Ishikawa (cell line): ENCODE measurements at regions not wholly inside any gene's neighbourhood (a gene's known extent, or its start where the extent isn't known, plus 50 kb on each side); places are given as distances from the start of the nearest gene placed in this dataset.
A peak's percentile ranks its signal among the peaks of the same experiment; 100 is the strongest.

Experiments
- CEBPB ChIP-seq: IDR thresholded peaks from 2 replicates; pipeline ENCODE4 v1.6.1; 2012
- CREB1 ChIP-seq: IDR thresholded peaks from 2 replicates; pipeline ENCODE4 v1.6.1; 2012; ENCODE audit warnings: low read depth
- EGR1 ChIP-seq: IDR thresholded peaks from 2 replicates; pipeline ENCODE4 v1.6.1; 2012
- EP300 ChIP-seq: IDR thresholded peaks from 2 replicates; pipeline ENCODE4 v1.6.1; 2012; ENCODE audit warnings: borderline replicate concordance
- FOXM1 ChIP-seq: IDR thresholded peaks from 2 replicates; pipeline ENCODE4 v1.6.1; 2012; ENCODE audit warnings: low read depth, borderline replicate concordance
- NFIC ChIP-seq: IDR thresholded peaks from 2 replicates; pipeline ENCODE4 v1.6.1; 2012
- RAD21 ChIP-seq: IDR thresholded peaks from 2 replicates; pipeline ENCODE4 v1.6.1; 2012; ENCODE audit warnings: low read depth
- TAF1 ChIP-seq: IDR thresholded peaks from 2 replicates; pipeline ENCODE4 v1.6.1; 2012; ENCODE audit warnings: low read depth, mild to moderate bottlenecking
- TCF12 ChIP-seq: IDR thresholded peaks from 2 replicates; pipeline ENCODE4 v1.6.1; 2012; ENCODE audit warnings: low read depth
- TEAD4 ChIP-seq: IDR thresholded peaks from 2 replicates; pipeline ENCODE4 v1.6.1; 2012
- YY1 ChIP-seq: IDR thresholded peaks from 2 replicates; pipeline ENCODE4 v1.6.1; 2012; ENCODE audit warnings: low read depth
- ZBTB7A ChIP-seq: IDR thresholded peaks from 2 replicates; pipeline ENCODE4 v1.6.1; 2012; ENCODE audit warnings: low read depth
- TF ChIP-seq, protein P1 (sequence below): IDR thresholded peaks from 2 replicates; pipeline ENCODE4 v1.6.1; 2012
- TF ChIP-seq, protein P2 (sequence below): IDR thresholded peaks from 2 replicates; pipeline ENCODE4 v1.6.1; 2012
- TF ChIP-seq, protein P3 (sequence below): IDR thresholded peaks from 2 replicates; pipeline ENCODE4 v1.6.1; 2012; ENCODE audit warnings: low read depth, mild to moderate bottlenecking

- TF ChIP-seq, protein P1, sequence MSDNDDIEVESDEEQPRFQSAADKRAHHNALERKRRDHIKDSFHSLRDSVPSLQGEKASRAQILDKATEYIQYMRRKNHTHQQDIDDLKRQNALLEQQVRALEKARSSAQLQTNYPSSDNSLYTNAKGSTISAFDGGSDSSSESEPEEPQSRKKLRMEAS, result no peak
- peak; percentile 78 for TF ChIP-seq NFIC
- TF ChIP-seq EP300, result peak; percentile 57; the same call in 1 of the 2 replicates
These were observed 1889.7 kb upstream of the CELF4 start for GRCh38 chr18:39455285-39455684.

- TF ChIP-seq EP300, result no peak
- no peak for TF ChIP-seq TCF12
- no peak for TF ChIP-seq ZBTB7A
- TF ChIP-seq TEAD4, result no peak
- TF ChIP-seq YY1, result no peak
- TF ChIP-seq EGR1, result no peak
- TF ChIP-seq, protein P1, result no peak
- TF ChIP-seq FOXM1, result no peak
- no peak for TF ChIP-seq TAF1
- TF ChIP-seq RAD21, result no peak
- no peak for TF ChIP-seq CEBPB
- TF ChIP-seq, protein P2, sequence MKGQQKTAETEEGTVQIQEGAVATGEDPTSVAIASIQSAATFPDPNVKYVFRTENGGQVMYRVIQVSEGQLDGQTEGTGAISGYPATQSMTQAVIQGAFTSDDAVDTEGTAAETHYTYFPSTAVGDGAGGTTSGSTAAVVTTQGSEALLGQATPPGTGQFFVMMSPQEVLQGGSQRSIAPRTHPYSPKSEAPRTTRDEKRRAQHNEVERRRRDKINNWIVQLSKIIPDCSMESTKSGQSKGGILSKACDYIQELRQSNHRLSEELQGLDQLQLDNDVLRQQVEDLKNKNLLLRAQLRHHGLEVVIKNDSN, result no peak
- no peak for TF ChIP-seq CREB1
- TF ChIP-seq NFIC, result no peak
- TF ChIP-seq, protein P3, sequence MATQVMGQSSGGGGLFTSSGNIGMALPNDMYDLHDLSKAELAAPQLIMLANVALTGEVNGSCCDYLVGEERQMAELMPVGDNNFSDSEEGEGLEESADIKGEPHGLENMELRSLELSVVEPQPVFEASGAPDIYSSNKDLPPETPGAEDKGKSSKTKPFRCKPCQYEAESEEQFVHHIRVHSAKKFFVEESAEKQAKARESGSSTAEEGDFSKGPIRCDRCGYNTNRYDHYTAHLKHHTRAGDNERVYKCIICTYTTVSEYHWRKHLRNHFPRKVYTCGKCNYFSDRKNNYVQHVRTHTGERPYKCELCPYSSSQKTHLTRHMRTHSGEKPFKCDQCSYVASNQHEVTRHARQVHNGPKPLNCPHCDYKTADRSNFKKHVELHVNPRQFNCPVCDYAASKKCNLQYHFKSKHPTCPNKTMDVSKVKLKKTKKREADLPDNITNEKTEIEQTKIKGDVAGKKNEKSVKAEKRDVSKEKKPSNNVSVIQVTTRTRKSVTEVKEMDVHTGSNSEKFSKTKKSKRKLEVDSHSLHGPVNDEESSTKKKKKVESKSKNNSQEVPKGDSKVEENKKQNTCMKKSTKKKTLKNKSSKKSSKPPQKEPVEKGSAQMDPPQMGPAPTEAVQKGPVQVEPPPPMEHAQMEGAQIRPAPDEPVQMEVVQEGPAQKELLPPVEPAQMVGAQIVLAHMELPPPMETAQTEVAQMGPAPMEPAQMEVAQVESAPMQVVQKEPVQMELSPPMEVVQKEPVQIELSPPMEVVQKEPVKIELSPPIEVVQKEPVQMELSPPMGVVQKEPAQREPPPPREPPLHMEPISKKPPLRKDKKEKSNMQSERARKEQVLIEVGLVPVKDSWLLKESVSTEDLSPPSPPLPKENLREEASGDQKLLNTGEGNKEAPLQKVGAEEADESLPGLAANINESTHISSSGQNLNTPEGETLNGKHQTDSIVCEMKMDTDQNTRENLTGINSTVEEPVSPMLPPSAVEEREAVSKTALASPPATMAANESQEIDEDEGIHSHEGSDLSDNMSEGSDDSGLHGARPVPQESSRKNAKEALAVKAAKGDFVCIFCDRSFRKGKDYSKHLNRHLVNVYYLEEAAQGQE, result no peak
These were observed 1889.3 kb upstream of the CELF4 start for GRCh38 chr18:39454866-39455265.

- no peak for TF ChIP-seq EGR1
- TF ChIP-seq, protein P2, result no peak
- TF ChIP-seq CREB1, result no peak
- peak; percentile 46; the same call in 1 of the 2 replicates for TF ChIP-seq TCF12
- TF ChIP-seq ZBTB7A, result no peak
- TF ChIP-seq TAF1, result no peak
- TF ChIP-seq YY1, result no peak
- TF ChIP-seq, protein P1, result no peak
- TF ChIP-seq, protein P3, result no peak
- no peak for TF ChIP-seq FOXM1
- peak; percentile 62; the same call in 1 of the 2 replicates for TF ChIP-seq CEBPB
- no peak for TF ChIP-seq RAD21
- TF ChIP-seq EP300, result peak; percentile 70; the same call in 1 of the 2 replicates
- 0 out of 2 replicates have a peak, but pooled peaks have one; percentile 19 for TF ChIP-seq TEAD4
- peak; percentile 93 for TF ChIP-seq NFIC
These were observed 1888.3 kb upstream of the CELF4 start for GRCh38 chr18:39453882-39454281.

- TF ChIP-seq EP300, result no peak
- TF ChIP-seq, protein P3, result no peak
- TF ChIP-seq EGR1, result no peak
- TF ChIP-seq, protein P2, result no peak
- no peak for TF ChIP-seq FOXM1
- no peak for TF ChIP-seq YY1
- TF ChIP-seq ZBTB7A, result no peak
- no peak for TF ChIP-seq TAF1
- no peak for TF ChIP-seq CREB1
- no peak for TF ChIP-seq RAD21
- TF ChIP-seq, protein P1, result no peak
These were observed 1887.8 kb upstream of the CELF4 start for GRCh38 chr18:39453356-39453755.
